GM12873 (cell line): ENCODE measurements at regions not wholly inside any gene's neighbourhood (a gene's known extent, or its start where the extent isn't known, plus 50 kb on each side); places are given as distances from the start of the nearest gene placed in this dataset.

ENCODE experiments used
- TF ChIP-seq, protein P1 (sequence below): IDR thresholded peaks from 2 replicates; pipeline ENCODE4 v1.5.1; 2012; ENCODE audit warnings: low read depth, mild to moderate bottlenecking, moderate library complexity, low read length, control low read depth; ENCODE audit not compliant: insufficient read depth; ENCODE audit errors: missing control alignments

DNA sequence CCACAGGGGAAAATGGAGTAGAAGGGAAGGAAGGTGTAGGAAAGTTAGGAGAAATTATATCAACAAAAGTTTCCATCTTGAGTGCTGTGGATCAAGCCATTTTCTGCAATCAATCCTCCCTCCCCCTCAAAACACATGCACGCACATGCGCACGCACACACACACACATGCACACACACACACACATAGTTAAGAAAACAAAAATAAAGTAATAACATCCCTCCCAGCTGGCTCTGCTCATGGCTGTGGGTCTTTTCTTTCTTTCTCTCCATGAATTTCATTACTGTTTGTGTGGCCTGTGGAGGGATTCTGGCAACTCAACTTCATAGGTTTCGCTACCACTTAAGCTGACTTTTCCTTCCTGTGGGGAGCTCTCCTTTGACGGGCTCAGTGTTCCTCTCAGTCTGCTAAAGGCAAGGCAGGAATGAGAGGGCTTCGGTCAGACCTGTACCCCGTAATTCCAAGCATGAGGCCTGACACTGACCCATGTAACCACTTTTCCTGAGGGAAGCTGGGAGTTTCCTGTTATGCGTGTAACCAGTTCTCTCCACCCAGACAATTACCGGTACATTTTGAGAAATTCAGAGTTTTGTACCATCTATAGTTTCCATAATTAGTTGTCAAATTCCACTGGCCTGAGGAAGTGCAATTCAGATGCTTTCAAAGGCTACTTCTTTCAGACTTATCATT lies 79.8 kb downstream of the ZNF92 start:
- TF ChIP-seq, protein P1, sequence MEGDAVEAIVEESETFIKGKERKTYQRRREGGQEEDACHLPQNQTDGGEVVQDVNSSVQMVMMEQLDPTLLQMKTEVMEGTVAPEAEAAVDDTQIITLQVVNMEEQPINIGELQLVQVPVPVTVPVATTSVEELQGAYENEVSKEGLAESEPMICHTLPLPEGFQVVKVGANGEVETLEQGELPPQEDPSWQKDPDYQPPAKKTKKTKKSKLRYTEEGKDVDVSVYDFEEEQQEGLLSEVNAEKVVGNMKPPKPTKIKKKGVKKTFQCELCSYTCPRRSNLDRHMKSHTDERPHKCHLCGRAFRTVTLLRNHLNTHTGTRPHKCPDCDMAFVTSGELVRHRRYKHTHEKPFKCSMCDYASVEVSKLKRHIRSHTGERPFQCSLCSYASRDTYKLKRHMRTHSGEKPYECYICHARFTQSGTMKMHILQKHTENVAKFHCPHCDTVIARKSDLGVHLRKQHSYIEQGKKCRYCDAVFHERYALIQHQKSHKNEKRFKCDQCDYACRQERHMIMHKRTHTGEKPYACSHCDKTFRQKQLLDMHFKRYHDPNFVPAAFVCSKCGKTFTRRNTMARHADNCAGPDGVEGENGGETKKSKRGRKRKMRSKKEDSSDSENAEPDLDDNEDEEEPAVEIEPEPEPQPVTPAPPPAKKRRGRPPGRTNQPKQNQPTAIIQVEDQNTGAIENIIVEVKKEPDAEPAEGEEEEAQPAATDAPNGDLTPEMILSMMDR, result no peak

DNA sequence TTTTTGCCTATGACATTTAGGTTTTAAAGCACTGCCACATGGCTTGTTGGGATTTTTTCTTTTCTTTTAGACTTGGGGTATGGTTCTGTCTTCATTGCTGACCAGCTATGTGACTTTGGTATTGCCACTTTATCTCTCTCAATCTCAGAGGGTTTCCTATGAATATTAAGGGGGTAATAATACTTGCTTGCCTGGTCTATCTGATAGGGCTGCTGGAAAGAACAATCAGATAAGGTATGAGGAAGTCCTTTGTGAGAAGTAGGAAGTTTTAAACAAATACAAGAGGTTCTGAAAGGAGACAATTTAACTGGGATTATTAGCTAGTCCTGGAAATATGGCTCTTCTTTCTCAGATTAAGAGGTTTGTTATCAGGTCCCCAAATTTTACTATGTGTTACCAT lies 80.8 kb downstream of the ZNF92 start:
- TF ChIP-seq, protein P1, result no peak

DNA sequence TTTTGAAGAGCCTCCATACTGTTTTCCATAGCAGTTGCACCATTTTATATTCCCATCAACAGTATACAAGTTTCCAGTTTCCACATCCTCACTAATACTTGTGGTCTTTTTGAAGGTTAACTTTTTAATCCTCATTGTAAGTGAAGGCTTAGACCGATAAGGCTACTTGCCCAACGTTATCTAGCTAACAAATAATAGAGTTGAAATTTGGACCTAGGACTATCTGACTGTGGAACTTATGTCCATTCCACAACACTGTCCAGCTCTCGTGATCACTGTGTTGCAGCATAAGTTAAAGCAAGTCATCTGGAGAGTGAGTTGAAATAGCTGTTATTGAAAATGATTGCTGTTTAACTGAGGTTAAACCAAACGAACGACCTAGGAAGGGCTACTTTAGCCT lies 84.0 kb downstream of the ZNF92 start:
- TF ChIP-seq, protein P1, result no peak

DNA sequence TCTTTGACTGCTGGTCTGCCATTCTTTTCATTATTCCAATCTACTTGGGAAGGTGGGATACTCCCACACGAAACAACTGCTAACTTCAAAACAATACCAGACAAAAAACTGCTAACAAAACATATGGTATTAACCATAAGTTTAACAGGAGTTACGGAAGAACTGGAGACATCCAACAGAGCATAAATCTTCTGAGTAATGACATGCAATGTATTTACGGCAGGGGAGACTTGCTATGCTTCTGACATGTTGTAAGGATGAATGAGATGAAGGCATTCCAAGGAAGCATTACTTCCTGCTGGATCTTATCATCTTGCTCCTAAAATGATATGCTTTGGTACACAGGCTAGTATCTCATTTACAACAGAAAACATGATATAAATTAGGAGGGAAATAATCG lies 85.8 kb downstream of the ZNF92 start:
- TF ChIP-seq, protein P1, result no peak

DNA sequence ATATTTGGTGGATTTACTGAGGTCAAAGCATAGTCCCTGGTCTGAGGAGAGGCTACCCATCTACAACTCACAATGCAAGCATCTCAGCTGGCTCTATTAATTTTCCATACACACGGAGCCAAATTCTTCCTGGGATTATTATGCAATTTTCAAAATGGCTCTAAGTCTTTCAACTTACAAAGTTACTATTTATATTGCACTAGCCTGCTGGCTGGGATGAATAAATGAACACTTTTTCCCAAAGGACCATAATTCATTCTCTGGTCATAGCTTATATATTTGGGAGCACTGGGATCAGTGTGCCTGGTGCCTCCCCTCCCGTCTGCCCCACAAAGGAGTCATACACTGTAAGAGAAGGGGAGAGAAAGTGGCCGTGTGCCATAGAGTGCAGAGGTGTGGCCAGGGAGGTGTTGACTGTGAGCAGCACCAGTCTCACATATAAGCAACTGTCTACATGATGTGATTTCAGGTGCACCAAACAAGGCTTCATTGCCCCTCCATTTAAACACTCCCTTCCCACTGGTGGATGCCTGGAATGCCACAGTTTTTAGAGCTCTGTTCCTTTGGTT lies 88.6 kb downstream of the ZNF92 start:
- TF ChIP-seq, protein P1, result no peak

DNA sequence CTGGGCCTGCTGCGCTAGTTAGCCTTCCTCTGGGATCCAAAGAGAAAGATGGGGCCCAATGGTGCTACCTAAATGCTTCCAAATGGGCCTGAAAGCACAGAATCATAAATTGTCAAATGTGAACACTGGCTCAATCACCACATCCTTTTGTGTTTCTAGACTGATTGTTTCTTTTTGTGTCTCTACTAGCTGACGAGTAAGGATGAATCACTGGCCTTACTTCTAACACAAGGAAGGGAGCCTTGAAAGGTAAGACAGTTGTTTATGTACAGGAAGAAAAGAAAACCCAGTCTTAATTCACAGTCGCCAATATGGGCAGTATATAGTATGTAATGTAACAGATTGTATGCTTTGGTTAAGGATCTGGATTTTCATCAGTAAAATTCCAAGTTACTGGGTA lies 89.5 kb downstream of the ZNF92 start:
- TF ChIP-seq, protein P1, result no peak

DNA sequence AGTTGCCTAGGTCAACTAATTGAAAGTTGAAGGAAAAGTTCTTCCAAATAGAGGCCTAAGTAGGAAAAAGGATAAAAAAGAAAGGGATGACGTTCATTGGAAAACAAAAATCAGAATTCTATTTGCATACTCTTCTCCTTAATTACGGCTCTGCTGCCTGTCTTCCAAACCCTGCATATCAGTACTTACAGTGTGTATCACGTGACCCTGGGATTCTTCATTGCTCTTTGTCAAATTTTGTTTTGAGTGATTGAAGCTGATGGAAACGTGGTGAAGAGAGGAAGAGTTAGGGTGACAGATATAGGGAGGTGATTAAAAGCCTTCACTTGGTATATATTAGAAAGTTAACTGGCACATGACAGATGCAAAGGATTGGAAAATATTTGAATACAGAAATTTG lies 97.9 kb downstream of the ZNF92 start:
- TF ChIP-seq, protein P1, result no peak
